Superior temporal gyrus (tissue), 1 donor: ENCODE measurements at regions not wholly inside any gene's neighbourhood (a gene's known extent, or its start where the extent isn't known, plus 50 kb on each side); places are given as distances from the start of the nearest gene placed in this dataset.
"Not testable (repeated sequence)": the region's sequence is repeated elsewhere in the genome, so short reads cannot be mapped to it uniquely, and the experiment has no call there.

Source experiments
- DNase-seq: peaks from one replicate; pipeline ENCODE4 v3.0.0-alpha.2; 2016; ENCODE audit errors: extremely low spot score

- DNase-seq, result no peak
Observed at GRCh38 chr16:62406387-62406786, 370.1 kb upstream of the CDH8 start.

DNA sequence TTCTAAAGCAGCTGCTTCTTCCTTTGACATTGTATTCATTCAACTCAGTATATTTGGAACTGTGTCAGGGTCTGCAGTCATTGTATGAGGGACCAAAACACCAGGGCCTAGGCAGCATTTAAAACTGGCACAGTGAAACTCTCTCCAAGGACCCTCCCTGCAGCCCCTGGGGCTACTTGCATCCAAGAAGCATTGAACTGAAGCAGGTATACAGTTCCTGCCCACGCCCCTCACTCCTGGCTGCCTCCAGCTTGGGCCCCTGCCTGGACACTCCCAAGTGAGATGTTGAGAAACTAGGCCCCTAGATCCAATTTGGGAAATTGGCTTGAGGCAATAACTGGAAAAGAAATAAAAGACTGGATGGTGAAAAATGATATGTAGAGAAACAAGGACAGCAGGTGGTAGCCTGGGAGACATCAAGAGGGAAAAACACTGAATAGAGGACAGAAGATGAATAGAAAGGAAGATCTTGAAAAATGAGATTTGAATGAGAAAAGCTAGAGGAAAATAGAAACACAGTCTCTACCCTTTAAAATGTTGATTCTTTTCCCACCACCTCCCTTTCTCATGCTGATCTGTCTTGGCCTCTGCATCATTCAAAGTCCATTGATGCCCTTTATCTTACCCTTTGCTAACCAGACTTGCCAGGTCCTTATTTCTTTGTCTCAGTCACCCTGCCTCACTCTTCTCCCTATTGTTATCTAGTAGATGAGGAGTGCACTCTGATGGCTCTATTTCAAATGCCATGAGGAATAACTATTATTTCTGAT is 368.8 kb upstream of the CDH8 start:
- no peak for DNase-seq

DNA sequence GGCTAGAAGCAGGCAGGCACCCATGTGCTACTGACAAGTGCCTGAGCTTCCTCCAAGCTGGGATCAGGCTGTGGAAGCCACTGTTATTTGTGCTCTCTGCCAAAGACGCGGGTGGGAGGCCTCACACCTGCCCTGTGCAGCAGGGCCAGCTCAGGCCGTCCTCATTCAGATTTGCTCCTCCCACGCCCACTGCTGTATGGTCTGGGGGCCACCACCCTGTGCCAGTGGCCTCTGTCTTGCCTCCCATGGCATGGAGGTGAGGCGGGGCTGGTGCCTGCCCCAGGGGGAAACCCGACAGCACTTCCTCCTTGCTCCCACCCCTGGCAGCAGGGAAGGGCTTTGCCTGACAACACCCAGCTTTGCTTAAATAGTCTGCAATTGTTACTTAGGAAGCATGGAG is 356.5 kb upstream of the CDH8 start:
- DNase-seq, result no peak

GRCh38 chr16:62391940-62392339 is 355.7 kb upstream of the CDH8 start:
- no peak for DNase-seq

DNA sequence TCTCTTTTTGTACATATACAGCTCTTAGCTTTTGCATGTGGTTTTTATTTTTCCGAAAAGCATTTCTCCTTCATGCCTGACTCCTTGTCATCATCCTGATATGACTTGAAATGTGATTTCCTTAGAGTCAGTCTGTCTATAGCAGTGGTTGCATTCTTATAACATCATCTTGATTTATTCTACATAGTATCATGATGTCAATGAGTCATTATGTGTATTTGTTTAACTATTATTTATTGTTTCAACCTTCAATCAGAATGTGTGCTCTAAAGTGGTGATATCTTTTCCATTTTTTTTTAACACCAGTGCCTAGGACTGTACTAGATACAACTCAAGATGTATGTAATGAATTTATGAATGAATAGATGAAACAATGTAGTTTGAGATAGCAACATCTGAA is 354.9 kb upstream of the CDH8 start:
- DNase-seq, result no peak

DNA sequence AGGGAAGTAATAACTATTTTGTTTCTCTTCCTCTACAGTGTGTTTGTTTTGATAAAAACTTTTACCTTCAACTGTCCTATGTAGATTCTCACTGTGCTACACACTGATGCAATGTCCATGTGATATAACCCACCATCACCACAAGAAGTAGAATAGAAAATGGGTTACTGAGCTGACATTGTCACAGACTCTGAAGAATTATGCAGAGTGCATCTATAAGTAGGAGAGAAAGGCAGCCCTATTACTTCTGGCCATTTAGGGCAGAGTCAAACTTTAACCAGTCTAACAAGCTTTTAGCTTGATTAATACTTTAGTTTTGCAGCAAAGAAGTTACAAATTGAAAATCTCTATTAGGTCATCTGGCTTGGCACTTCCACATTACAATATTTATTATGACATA is 354.0 kb upstream of the CDH8 start:
- no peak for DNase-seq

GRCh38 chr16:62386411-62386810 is 350.2 kb upstream of the CDH8 start:
- DNase-seq, result no peak

- DNase-seq, result no peak
Observed at GRCh38 chr16:62383941-62384340, 347.7 kb upstream of the CDH8 start.

DNA sequence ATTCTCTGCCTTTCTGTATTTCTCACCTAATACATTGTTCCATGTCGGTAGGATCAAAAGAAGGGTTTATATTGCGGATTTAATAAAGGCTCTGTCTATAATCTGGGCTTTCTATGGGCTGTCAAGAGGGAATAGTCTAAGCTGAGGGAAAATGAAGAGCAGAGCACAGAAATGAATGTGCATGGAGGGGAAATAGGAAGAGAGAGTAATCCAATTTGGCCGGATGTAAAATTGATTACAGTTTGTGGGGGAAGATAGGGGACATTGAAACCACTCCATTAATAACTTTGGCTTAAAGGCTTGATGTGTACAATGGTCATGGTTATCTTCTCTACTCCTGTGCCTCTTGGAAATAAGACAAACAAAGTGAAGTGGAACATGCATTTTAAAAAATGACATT is 334.2 kb upstream of the CDH8 start:
- no peak for DNase-seq

DNA sequence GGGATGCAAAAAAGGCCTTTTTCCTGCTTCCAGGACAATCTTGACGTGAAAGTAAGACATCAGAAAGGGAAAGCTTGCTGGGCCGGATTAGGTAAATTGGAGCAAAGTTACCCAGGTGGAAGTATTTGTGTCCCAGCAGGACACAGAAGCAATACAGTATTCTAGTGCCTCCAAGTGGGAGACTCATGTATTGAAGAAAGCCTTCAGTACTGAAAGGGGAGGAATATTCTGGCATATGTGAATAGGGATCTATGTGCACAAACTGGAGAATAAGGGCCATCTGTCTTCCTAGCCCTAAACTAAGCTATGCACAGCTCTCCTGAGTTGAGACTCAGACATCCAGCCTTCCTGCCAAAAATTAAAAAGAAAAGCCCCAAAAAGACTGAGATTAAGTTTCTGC is 327.3 kb upstream of the CDH8 start:
- DNase-seq, result peak; percentile 45

DNA sequence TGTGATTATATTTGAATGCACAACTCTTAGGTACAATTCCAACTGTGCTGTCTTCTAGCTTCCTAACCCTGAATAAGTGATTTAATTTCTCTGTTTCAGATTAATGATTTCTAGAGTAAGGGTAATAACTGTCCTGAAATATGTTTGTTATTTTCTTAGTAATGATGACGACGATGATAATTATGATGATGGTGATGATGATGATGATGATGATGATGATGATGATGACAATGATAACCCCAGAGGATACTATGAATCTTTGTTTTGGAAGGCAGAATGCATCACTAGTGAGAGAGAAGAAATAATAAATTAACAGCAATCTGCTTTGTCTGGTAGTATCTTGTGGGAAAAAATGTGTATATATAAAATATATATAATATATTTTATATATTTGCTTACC is 317.1 kb upstream of the CDH8 start:
- no peak for DNase-seq

DNA sequence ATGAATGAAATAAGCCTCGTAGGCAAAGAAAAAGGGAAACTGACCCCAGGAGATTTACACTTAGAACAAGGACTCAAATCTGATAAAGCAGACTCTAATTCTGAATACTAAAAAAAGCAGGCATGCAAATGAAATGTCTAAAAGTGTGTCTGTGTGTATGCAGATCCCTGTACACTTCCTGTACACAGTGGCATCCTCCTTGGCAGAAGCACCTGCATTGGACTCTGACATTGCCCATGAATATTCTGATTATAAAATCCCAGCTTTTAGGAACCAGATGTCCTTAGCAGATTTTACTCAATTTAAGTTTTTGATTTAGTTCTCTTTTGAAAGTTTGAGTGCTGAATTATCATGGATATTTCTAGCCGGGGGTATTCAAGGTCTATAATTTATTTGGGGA is 306.0 kb upstream of the CDH8 start:
- no peak for DNase-seq

DNA sequence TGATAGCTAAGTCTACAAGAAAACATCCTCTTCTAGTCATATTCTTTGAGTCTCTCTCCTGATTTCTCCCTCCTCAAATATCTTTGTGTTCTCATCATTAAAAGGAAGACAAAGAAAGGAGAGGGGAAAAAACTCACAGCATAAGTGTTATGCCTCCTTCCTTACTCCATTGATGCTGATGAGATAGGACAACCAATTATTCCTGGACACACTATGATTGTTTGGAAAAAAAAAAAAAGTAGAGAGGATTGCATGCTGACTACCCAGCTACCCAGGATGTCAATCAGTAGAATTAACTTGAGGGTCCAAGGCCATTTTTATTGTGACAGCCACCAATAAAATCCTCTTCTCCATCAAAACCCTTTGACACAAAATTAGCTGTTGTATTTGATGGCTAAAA is 299.1 kb upstream of the CDH8 start:
- DNase-seq, result no peak

- DNase-seq, result no peak
Observed at GRCh38 chr16:62321606-62322005, 285.4 kb upstream of the CDH8 start.

DNA sequence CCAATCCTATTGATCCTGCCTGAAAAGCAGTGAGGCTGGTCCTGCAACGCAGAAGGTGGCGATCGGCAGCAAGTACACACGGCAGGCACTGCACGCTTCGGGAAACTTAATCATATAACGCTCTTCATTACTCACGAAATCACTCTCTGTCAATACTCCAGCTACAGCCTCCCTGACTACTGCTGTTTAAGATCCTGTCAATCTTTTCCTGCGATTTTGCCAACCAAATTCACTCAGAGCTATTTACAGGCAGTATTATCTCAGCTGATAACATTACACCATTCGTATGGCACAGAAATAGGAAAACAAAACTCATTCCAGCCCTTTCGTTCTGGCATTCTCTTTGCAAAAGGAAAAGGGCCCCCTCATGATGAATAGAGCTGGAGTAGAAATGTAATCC is 262.4 kb upstream of the CDH8 start:
- no peak for DNase-seq

DNA sequence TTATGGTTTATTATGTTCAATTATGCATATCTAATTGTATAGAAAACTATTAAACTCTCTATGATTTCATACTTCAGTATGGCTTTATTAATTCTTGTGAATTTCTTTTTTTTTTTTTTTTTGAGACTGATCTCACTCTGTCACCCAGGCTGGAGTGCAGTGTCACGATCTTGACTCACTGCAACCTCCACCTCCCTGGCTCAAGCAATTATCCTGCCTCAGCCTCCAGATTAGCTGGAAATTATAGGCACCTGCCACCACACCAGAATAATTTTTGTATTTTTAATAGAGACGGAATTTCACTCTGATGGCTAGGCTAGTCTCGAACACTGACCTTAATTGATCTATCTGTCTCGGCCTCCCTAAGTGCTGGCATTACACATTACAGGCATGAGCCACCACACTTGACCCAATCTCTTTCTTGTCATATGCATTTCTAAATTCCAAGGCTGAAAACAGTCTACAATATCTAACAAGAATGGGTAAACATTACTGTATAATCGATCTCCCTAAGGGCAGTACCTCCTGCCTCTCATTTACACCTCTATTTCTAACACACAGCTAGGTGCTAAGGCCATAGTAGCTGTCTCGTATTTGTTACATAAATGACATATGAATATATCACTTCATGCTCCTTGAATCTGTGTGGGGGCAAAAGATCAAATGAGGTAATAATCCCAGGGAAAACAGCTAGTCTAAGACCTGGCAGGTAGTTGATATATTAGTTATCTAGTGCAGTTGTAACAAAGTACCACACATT is 258.2 kb upstream of the CDH8 start:
- no peak for DNase-seq

- no peak for DNase-seq
Observed at GRCh38 chr16:62288990-62289629, 252.9 kb upstream of the CDH8 start.

DNA sequence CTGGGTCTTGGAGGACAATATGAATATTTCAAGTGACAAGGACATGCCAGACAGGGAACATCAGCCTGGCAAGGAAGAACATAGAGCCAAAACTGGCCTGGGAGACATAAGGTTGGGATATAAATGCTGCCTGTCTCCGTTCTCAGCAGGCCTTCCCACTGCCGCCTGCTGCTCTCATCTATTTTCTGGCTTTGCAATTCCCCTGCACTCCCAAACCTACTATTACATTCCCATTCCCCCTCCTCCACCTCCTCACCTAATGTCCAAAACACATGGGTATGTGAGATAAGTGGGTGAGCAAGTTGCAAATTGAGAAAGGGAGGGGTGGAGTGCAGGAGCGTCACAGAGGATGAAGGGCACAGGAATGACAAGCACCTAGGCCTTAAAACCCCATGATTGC is 244.3 kb upstream of the CDH8 start:
- DNase-seq, result no peak

- DNase-seq, result no peak
Observed at GRCh38 chr16:62277942-62278341, 241.7 kb upstream of the CDH8 start.

DNA sequence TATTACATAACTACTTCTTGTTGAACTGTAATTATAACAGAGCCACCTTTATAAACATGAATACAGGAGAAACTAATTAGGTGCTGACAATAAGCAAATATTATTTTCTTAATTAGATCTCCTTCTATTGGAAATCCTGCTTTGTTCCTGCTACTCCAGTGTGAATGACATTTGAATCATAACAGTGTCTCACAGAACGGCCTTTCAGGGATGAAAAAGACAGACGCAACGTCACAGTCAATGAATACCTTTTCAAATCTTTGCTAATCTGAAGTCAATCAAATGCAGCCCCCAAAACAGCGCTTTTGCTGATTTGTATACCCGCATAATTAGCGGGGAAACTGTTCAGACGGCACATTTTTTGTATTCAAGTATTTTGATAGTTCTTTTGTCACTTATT is 240.4 kb upstream of the CDH8 start:
- no peak for DNase-seq

GRCh38 chr16:62272035-62272434 is 235.8 kb upstream of the CDH8 start:
- no peak for DNase-seq

DNA sequence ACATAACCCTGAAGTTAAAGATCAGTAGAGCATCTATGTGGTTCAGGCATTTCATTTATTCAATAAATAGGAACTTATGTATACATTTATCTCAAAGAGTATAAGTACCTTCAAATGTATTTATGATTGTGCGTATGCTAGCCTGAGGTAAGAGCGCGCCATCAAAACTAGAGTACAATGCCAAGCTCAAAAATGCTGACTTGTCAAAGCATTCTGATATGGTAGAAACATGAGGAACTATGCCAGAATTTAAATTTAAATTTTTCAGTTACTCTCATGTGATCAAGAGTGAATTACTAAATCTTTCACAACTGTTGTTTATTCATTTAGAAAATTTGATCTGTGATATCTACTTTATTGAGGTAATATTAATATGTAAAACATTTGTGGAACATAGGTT is 225.5 kb upstream of the CDH8 start:
- DNase-seq, result no peak

DNA sequence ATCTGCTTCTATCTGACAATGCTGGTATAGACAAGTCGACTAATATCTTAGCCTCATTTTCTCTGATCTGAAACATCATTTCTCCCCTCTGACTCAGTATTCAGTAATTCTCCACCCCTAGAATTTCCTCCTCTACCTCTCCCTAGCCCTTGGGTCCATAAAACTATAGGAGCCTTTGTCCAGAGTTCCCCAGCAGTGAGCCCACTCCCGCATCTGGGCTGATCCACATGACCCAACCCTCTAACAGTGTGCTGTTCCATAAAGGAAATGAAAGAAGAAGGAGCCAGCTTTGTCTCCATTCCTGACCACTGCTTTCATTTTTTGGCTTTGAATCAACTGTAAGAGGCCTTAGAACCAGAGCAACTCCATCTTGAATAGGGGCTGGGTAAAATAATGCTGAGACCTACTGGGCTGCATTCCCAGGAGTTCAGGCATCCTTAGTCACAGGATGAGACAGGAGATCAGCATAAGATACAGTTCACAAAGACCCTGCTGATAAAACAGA is 222.7 kb upstream of the CDH8 start:
- DNase-seq, result not testable (repeated sequence)
